CD14-positive monocyte (primary cell): ENCODE measurements at regions not wholly inside any gene's neighbourhood (a gene's known extent, or its start where the extent isn't known, plus 50 kb on each side); places are given as distances from the start of the nearest gene placed in this dataset.

Experiments used
- DNase-seq, 3 donors: peaks; one replicate each; pipeline ENCODE4 v3.0.0-alpha.2; 2011 to 2022
- H2AFZ ChIP-seq: 2 replicates; pipeline ENCODE4 v1.6.0; 2012; ENCODE audit warnings: mild to moderate bottlenecking, low read depth, low read length, inconsistent platforms; ENCODE audit not compliant: insufficient read depth, poor library complexity, severe bottlenecking
- H3K27ac ChIP-seq, 2 donors: 1 replicate in 1 of 2; 2 replicates in 1 of 2; pipeline ENCODE4 v1.5.1; 2012 to 2013; ENCODE audit warnings: low read length in 2 of 2, control low read depth in 1 of 2, inconsistent platforms in 1 of 2, low read depth in 1 of 2, mild to moderate bottlenecking in 1 of 2
- H3K27me3 ChIP-seq, 2 donors: one replicate each; pipeline versions ENCODE4 v1.6.0 to v1.6.1; 2011 to 2013; ENCODE audit warnings: low read length in 2 of 2; ENCODE audit not compliant: control insufficient read depth in 2 of 2, insufficient read depth in 2 of 2
- H3K36me3 ChIP-seq, 2 donors: replicated peaks in 1 of 2; 1 replicate in 1 of 2; 2 replicates in 1 of 2; pipeline versions ENCODE4 v1.5.1 to v1.6.1; 2012 to 2013; ENCODE audit warnings: low read length in 2 of 2, control low read depth in 1 of 2, inconsistent platforms in 1 of 2, mild to moderate bottlenecking in 1 of 2; ENCODE audit not compliant: insufficient read depth in 2 of 2, control insufficient read depth in 1 of 2
- H3K4me1 ChIP-seq, 2 donors: 1 replicate in 1 of 2; 2 replicates in 1 of 2; pipeline versions ENCODE4 v1.5.1 to v1.6.1; 2012 to 2013; ENCODE audit warnings: low read length in 2 of 2, control low read depth in 1 of 2, inconsistent platforms in 1 of 2, mild to moderate bottlenecking in 1 of 2, moderate library complexity in 1 of 2; ENCODE audit not compliant: insufficient read depth in 2 of 2, control insufficient read depth in 1 of 2
- H3K4me2 ChIP-seq: replicated peaks from 2 replicates; pipeline ENCODE3; 2012; ENCODE audit warnings: low read length, moderate library complexity, mild to moderate bottlenecking; ENCODE audit not compliant: poor library complexity, severe bottlenecking; ENCODE audit errors: extremely low read depth
- H3K4me3 ChIP-seq, 3 experiments: fragments of 200-600 bp in 1 of 3; sonication (generic) in 1 of 3; replicated peaks in 1 of 3; 1 replicate in 2 of 3; 2 replicates in 1 of 3; pipeline ENCODE4 v1.5.1; 2011 to 2013; ENCODE audit warnings: low read length in 3 of 3, mild to moderate bottlenecking in 3 of 3, control low read depth in 2 of 3, low read depth in 2 of 3, inconsistent platforms in 1 of 3, moderate library complexity in 1 of 3
- H3K79me2 ChIP-seq: 2 replicates; pipeline ENCODE4 v1.6.0; 2012; ENCODE audit warnings: mild to moderate bottlenecking, control low read depth, inconsistent platforms, low read length, moderate library complexity; ENCODE audit not compliant: insufficient read depth
- H3K9ac ChIP-seq: 2 replicates; pipeline ENCODE4 v1.6.0; 2017; ENCODE audit warnings: low read length, mild to moderate bottlenecking; ENCODE audit not compliant: insufficient read depth, poor library complexity, severe bottlenecking
- H3K9me3 ChIP-seq, 2 donors: replicated peaks in 1 of 2; 1 replicate in 1 of 2; 2 replicates in 1 of 2; pipeline versions ENCODE4 v1.5.1 to v1.6.1; 2012 to 2013; ENCODE audit warnings: low read length in 2 of 2, control low read depth in 1 of 2; ENCODE audit not compliant: control insufficient read depth in 1 of 2, insufficient read depth in 1 of 2
- H4K20me1 ChIP-seq: 2 replicates; pipeline ENCODE4 v1.6.0; 2012; ENCODE audit warnings: mild to moderate bottlenecking, low read length, control low read depth, moderate library complexity; ENCODE audit not compliant: insufficient read depth
- H3K27ac Mint-ChIP-seq, 7 donors: one replicate each; pipeline ENCODE4 v1.8.0; 2020; ENCODE audit warnings: mild to moderate bottlenecking in 7 of 7, mixed read lengths in 7 of 7, moderate library complexity in 6 of 7, inconsistent platforms in 2 of 7
- H3K27me3 Mint-ChIP-seq, 3 donors: one replicate each; pipeline ENCODE4 v1.8.0; 2021 to 2022; ENCODE audit warnings: low read depth in 3 of 3, mild to moderate bottlenecking in 3 of 3, mixed read lengths in 3 of 3, moderate library complexity in 3 of 3, inconsistent platforms in 1 of 3
- H3K36me3 Mint-ChIP-seq, 2 donors: one replicate each; pipeline ENCODE4 v1.8.0; 2020; ENCODE audit warnings: mixed read lengths in 2 of 2, inconsistent platforms in 1 of 2, mild to moderate bottlenecking in 1 of 2
- H3K4me1 Mint-ChIP-seq: one replicate; pipeline ENCODE4 v1.8.0; 2020; ENCODE audit warnings: mild to moderate bottlenecking, mixed read lengths
- H3K4me3 Mint-ChIP-seq, 2 donors: one replicate each; pipeline ENCODE4 v1.8.0; 2020; ENCODE audit warnings: mild to moderate bottlenecking in 2 of 2, mixed read lengths in 2 of 2, moderate library complexity in 1 of 2
- H3K9me3 Mint-ChIP-seq, 7 donors: one replicate each; pipeline ENCODE4 v1.8.0; 2020 to 2022; ENCODE audit warnings: mixed read lengths in 7 of 7, mild to moderate bottlenecking in 6 of 7, moderate library complexity in 6 of 7, inconsistent platforms in 2 of 7
- CTCF ChIP-seq: fragments of 200-600 bp; IDR thresholded peaks from one replicate; pipeline ENCODE4 v1.8.0; 2022; ENCODE audit warnings: antibody characterized with exemption, mild to moderate bottlenecking
- WGBS: methylation state at CpG from one replicate; pipeline ENCODE4 v1.1.5; 2013; ENCODE audit warnings: missing lambda C conversion rate; ENCODE audit not compliant: insufficient coverage; 5-methylcytosine and 5-hydroxymethylcytosine counted together
- intact Hi-C, 2 donors: fragments of 100-400 bp; cut with micrococcal nuclease; formaldehyde crosslinking; loops; one replicate each; pipeline versions ENCODE4 v1.15.0 to v1.15.1; 2023

- H3K4me3 Mint-ChIP-seq, result no peak overlapping the region
- no peak overlapping the region for H3K27ac Mint-ChIP-seq
- DNase-seq, result no peak
- no peaks in the 10 kb centered on the region for H3K4me1 ChIP-seq
- H3K9me3 Mint-ChIP-seq, result peaks cover 0 to 3% (median 0%) of the 10 kb centered on the region in 7 donors
- H3K36me3 Mint-ChIP-seq, result no peaks in the 10 kb centered on the region
- H4K20me1 ChIP-seq, result no peaks in the 10 kb centered on the region
- H3K79me2 ChIP-seq, result no peaks in the 10 kb centered on the region
- no peaks in the 10 kb centered on the region for H3K9me3 ChIP-seq
- no peak overlapping the region for H3K4me2 ChIP-seq
- intact Hi-C loops, result no loop called here
- H3K27ac ChIP-seq, result no peak overlapping the region
- H3K9ac ChIP-seq, result no peak overlapping the region
- H3K36me3 ChIP-seq, result no peaks in the 10 kb centered on the region
- no peaks in the 10 kb centered on the region for H3K27me3 ChIP-seq
- TF ChIP-seq CTCF, result no peak
- no peak overlapping the region for H3K4me3 ChIP-seq
- no peaks in the 10 kb centered on the region for H3K4me1 Mint-ChIP-seq
- peaks cover 0 to 3% (median 0%) of the 10 kb centered on the region in 3 donors for H3K27me3 Mint-ChIP-seq
- no peak overlapping the region for H2AFZ ChIP-seq
These were observed 241.4 kb downstream of the DOK5 start for GRCh38 chr20:54716790-54717189.

- no peak overlapping the region for H3K4me3 Mint-ChIP-seq
- Histone ChIP-seq H3K36me3 (no peaks in the 10 kb centered on the region), H3K79me2 (no peaks in the 10 kb centered on the region), H4K20me1 (no peaks in the 10 kb centered on the region), H3K9me3 (no peaks in the 10 kb centered on the region), H3K4me2 (no peak overlapping the region), H3K9ac (no peak overlapping the region), H3K4me3 (no peak overlapping the region), H3K4me1 (no peaks in the 10 kb centered on the region), H2AFZ (no peak overlapping the region), H3K27me3 (no peaks in the 10 kb centered on the region), H3K27ac (no peak overlapping the region)
- TF ChIP-seq CTCF, result no peak
- DNase-seq, result no peak
- H3K27me3 Mint-ChIP-seq, result peaks cover 0 to 3% (median 0%) of the 10 kb centered on the region in 3 donors
- no peak overlapping the region for H3K27ac Mint-ChIP-seq
- no peaks in the 10 kb centered on the region for H3K36me3 Mint-ChIP-seq
- no peaks in the 10 kb centered on the region for H3K4me1 Mint-ChIP-seq
- intact Hi-C loops, result no loop called here
- 94% methylated on average over 3 of the region's 5 CpGs for WGBS
- peaks cover 0 to 3% (median 0%) of the 10 kb centered on the region in 7 donors for H3K9me3 Mint-ChIP-seq
These were observed 240.9 kb downstream of the DOK5 start for GRCh38 chr20:54716174-54716747.
